KMS-11 (cell line): ENCODE measurements at regions not wholly inside any gene's neighbourhood (a gene's known extent, or its start where the extent isn't known, plus 50 kb on each side); places are given as distances from the start of the nearest gene placed in this dataset.

Source experiments
- H2AFZ ChIP-seq: fragments of 200-600 bp; sonication (generic); 2 replicates; pipeline ENCODE4 v1.6.1; 2016; ENCODE audit warnings: antibody characterized with exemption, mixed run types, low read depth
- H3K27ac ChIP-seq: fragments of 200-600 bp; sonication (generic); 2 replicates; pipeline ENCODE4 v1.6.1; 2016; ENCODE audit warnings: mild to moderate bottlenecking, mixed run types
- H3K27me3 ChIP-seq: fragments of 200-600 bp; sonication (generic); 2 replicates; pipeline ENCODE4 v1.6.1; 2017; ENCODE audit warnings: mild to moderate bottlenecking, low read depth, mixed run types, moderate library complexity; ENCODE audit not compliant: insufficient read depth
- H3K36me3 ChIP-seq: fragments of 200-600 bp; sonication (generic); 2 replicates; pipeline ENCODE4 v1.6.1; 2017; ENCODE audit warnings: mild to moderate bottlenecking, mixed run types; ENCODE audit not compliant: insufficient read depth
- H3K4me1 ChIP-seq: fragments of 200-600 bp; sonication (generic); 2 replicates; pipeline ENCODE4 v1.6.1; 2016; ENCODE audit warnings: mild to moderate bottlenecking, low read depth, mixed run types; ENCODE audit not compliant: poor library complexity, severe bottlenecking
- H3K4me2 ChIP-seq: fragments of 200-600 bp; sonication (generic); 2 replicates; pipeline ENCODE4 v1.7.0; 2016; ENCODE audit warnings: mild to moderate bottlenecking, mixed run types
- H3K4me3 ChIP-seq: fragments of 200-600 bp; sonication (generic); IDR thresholded peaks from 2 replicates; pipeline ENCODE4 v1.6.1; 2017; ENCODE audit warnings: low read depth, low read length, mixed read lengths; ENCODE audit not compliant: insufficient read depth
- H3K79me2 ChIP-seq: fragments of 200-600 bp; sonication (generic); 2 replicates; pipeline ENCODE4 v1.6.1; 2016; ENCODE audit warnings: low read depth, mixed run types; ENCODE audit not compliant: insufficient read depth
- H3K9ac ChIP-seq: fragments of 200-600 bp; sonication (generic); 2 replicates; pipeline ENCODE4 v1.6.1; 2016; ENCODE audit warnings: mild to moderate bottlenecking, mixed run types
- H4K20me1 ChIP-seq: fragments of 200-600 bp; sonication (generic); 2 replicates; pipeline ENCODE4 v1.6.1; 2016; ENCODE audit warnings: mild to moderate bottlenecking, mixed run types; ENCODE audit not compliant: insufficient read depth
- CTCF ChIP-seq: fragments of 200-600 bp; sonication (generic); conservative IDR thresholded peaks from 2 replicates; pipeline ENCODE4 v1.6.1; 2017; ENCODE audit warnings: low read depth, mild to moderate bottlenecking, antibody characterized with exemption, low read length, moderate library complexity, mixed read lengths

DNA sequence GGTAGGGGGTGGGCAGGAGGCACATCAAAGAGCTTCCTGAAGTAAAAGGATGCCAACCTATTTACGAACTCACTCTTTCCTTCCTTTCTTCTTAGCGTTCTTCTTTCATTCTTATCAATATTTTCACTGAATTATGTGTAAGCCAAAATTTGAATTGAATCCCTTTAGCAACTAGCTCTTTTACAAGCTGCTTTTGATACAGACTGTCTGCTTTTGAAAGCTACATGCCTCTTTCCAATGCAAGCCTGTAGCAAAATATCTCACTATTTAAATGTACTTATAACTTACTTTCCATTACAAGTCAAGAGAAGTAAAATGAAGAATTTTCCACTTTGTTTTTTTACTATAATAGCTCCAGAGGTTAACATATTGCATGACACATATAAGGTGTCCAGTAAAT is 186.6 kb downstream of the NXPE2 start:
- H2AFZ ChIP-seq = no peak overlapping the region
- no peak overlapping the region for H3K27ac ChIP-seq
- no peak for TF ChIP-seq CTCF

DNA sequence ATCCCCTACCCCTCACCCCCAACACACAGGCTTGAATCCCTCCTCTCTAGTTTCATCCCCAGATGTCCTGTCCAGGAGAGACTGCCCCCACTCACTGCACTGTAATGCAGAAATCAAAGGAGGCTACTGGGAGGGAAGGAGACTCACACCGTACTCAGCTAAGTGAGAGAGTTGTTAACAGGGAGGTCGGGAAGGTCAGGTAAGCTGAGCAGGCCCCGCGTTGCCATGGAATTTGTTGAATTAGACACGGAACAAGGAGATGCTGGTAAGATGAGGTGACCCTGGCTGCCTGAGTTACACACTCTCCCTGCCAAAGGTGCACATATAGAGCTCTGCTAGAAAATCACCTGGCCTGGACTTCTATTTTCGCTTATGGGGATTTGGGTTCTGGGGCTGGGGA is 197.9 kb downstream of the NXPE2 start:
- no peak overlapping the region for H2AFZ ChIP-seq
- no peaks in the 10 kb centered on the region for H3K27me3 ChIP-seq
- TF ChIP-seq CTCF = no peak
- no peak overlapping the region for H3K27ac ChIP-seq
- H3K79me2 ChIP-seq = no peaks in the 10 kb centered on the region
- H3K36me3 ChIP-seq = no peaks in the 10 kb centered on the region
- H4K20me1 ChIP-seq = no peaks in the 10 kb centered on the region
- H3K4me2 ChIP-seq = no peak overlapping the region
- no peaks in the 10 kb centered on the region for H3K4me1 ChIP-seq
- no peak overlapping the region for H3K9ac ChIP-seq
- no peak overlapping the region for H3K4me3 ChIP-seq

More for the DNA sequence above, 186.6 kb downstream of the NXPE2 start:
- no peaks in the 10 kb centered on the region for H3K27me3 ChIP-seq
- no peaks in the 10 kb centered on the region for H3K79me2 ChIP-seq
- no peak overlapping the region for H3K4me2 ChIP-seq
- no peaks in the 10 kb centered on the region for H3K36me3 ChIP-seq
- H4K20me1 ChIP-seq = no peaks in the 10 kb centered on the region
- no peak overlapping the region for H3K9ac ChIP-seq
- H3K4me3 ChIP-seq = no peak overlapping the region
- no peaks in the 10 kb centered on the region for H3K4me1 ChIP-seq

- Histone ChIP-seq H3K36me3 (no peaks in the 10 kb centered on the region), H3K4me2 (no peak overlapping the region), H3K27me3 (no peaks in the 10 kb centered on the region), H3K4me1 (no peaks in the 10 kb centered on the region), H3K79me2 (no peaks in the 10 kb centered on the region), H3K4me3 (no peak overlapping the region), H4K20me1 (no peaks in the 10 kb centered on the region), H2AFZ (no peak overlapping the region), H3K9ac (no peak overlapping the region), H3K27ac (no peak overlapping the region)
- no peak for TF ChIP-seq CTCF
Measured at GRCh38 chr11:114877976-114878375, 199.6 kb downstream of the NXPE2 start.

- Histone ChIP-seq H2AFZ (no peak overlapping the region), H3K4me3 (no peak overlapping the region), H3K79me2 (no peaks in the 10 kb centered on the region), H4K20me1 (no peaks in the 10 kb centered on the region), H3K36me3 (no peaks in the 10 kb centered on the region), H3K9ac (no peak overlapping the region), H3K27ac (no peak overlapping the region), H3K27me3 (no peaks in the 10 kb centered on the region), H3K4me1 (no peaks in the 10 kb centered on the region), H3K4me2 (no peak overlapping the region)
- no peak for TF ChIP-seq CTCF
Measured at GRCh38 chr11:114880442-114880841, 202.1 kb downstream of the NXPE2 start.
